H1 (cell line): ENCODE measurements at regions not wholly inside any gene's neighbourhood (a gene's known extent, or its start where the extent isn't known, plus 50 kb on each side); places are given as distances from the start of the nearest gene placed in this dataset.

Experiments
- ATF3 ChIP-seq: IDR thresholded peaks from 2 replicates; pipeline ENCODE4 v1.6.1; 2011; ENCODE audit warnings: low read depth, mild to moderate bottlenecking, low read length; ENCODE audit not compliant: insufficient read depth
- CEBPB ChIP-seq: IDR thresholded peaks from 2 replicates; pipeline ENCODE4 v1.6.1; 2012; ENCODE audit warnings: low read depth, low read length
- RFX5 ChIP-seq: IDR thresholded peaks from 2 replicates; pipeline ENCODE4 v1.6.1; 2011; ENCODE audit warnings: low read depth, low read length, improper control_type of control experiment, borderline replicate concordance
- SIX5 ChIP-seq: IDR thresholded peaks from 2 replicates; pipeline ENCODE4 v1.6.1; 2011; ENCODE audit warnings: mild to moderate bottlenecking, low read depth, low read length
- SRF ChIP-seq: IDR thresholded peaks from 2 replicates; pipeline ENCODE4 v1.6.1; 2011; ENCODE audit warnings: mild to moderate bottlenecking, low read depth, low read length, moderate library complexity
- YY1 ChIP-seq: IDR thresholded peaks from 2 replicates; pipeline ENCODE4 v1.6.1; 2011; ENCODE audit warnings: low read depth, mild to moderate bottlenecking, low read length

GRCh38 chr1:147351140-147351835, 108.8 kb downstream of the CHD1L start (continued):
- TF ChIP-seq CEBPB (no peak), RFX5 (no peak), SRF (no peak), YY1 (no peak), ATF3 (no peak), SIX5 (no peak)
